GM12878 (cell line): ENCODE measurements at regions not wholly inside any gene's neighbourhood (a gene's known extent, or its start where the extent isn't known, plus 50 kb on each side); places are given as distances from the start of the nearest gene placed in this dataset.

ENCODE experiments used
- ATAC-seq: fragments of 200-7000 bp; cut with Tn5 transposase; 3 replicates; pipeline ENCODE4 v1.9.1; 2020; ENCODE audit warnings: mild to moderate bottlenecking, moderate library complexity
- BruUV-seq: library from RNA; stranded (reverse); fragments of 400-500 nt; replicated peaks from 2 replicates; lab custom pipeline; 2021; lab: Mats Ljungman, UMichigan
- CTCF ChIA-PET: fragments of 300-600 bp; sonication (Branson Sonifier 250); formaldehyde crosslinking; extraction: SDS; loops from one replicate; lab custom pipeline; 2021; ENCODE audit warnings: inconsistent platforms; lab: Yijun Ruan, JAX
- POLR2A ChIA-PET: fragments of 350-600 bp; formaldehyde crosslinking; extraction: SDS; loops from one replicate; lab custom pipeline; 2021; ENCODE audit warnings: inconsistent platforms; lab: Charles Lee
- RAD21 ChIA-PET: fragments of 300-600 bp; sonication (Branson Sonifier 250); formaldehyde crosslinking; loops from one replicate; lab custom pipeline; 2023; ENCODE audit warnings: antibody characterized with exemption; ENCODE audit not compliant: unreplicated experiment; lab: Charles Lee
- SMC1A ChIA-PET: fragments of 300-600 bp; sonication (Branson Sonifier 250); formaldehyde crosslinking; loops from one replicate; lab custom pipeline; 2023; ENCODE audit not compliant: unreplicated experiment, uncharacterized antibody; lab: Charles Lee
- DNase-seq: peaks from one replicate; pipeline ENCODE4 v3.0.0-alpha.2; 2011; ENCODE audit warnings: low read depth, low spot score
- FAIRE-seq: peaks from 3 replicates; lab custom pipeline; 2011; peaks lifted over from hg19 to GRCh38; lab: Jason Lieb, UNC
- H2AFZ ChIP-seq: 2 replicates; pipeline ENCODE4 v1.6.0; 2011; ENCODE audit warnings: low read depth, low read length, control low read depth; ENCODE audit not compliant: control insufficient read depth
- H3K27ac ChIP-seq: 2 replicates; pipeline ENCODE4 v1.5.1; 2011; ENCODE audit warnings: control low read depth; ENCODE audit not compliant: control insufficient read depth, insufficient read depth
- H3K27me3 ChIP-seq, 2 experiments: replicated peaks in 1 of 2; 2 replicates each; pipeline versions ENCODE4 v1.6.0 to v1.6.1; 2011; ENCODE audit warnings: low read length in 1 of 2; ENCODE audit not compliant: control insufficient read depth in 2 of 2, insufficient read depth in 2 of 2
- H3K36me3 ChIP-seq, 2 experiments: 2 replicates each; pipeline ENCODE4 v1.5.1; 2011; ENCODE audit warnings: low read length in 1 of 2; ENCODE audit not compliant: control insufficient read depth in 2 of 2, insufficient read depth in 2 of 2
- H3K4me1 ChIP-seq: 2 replicates; pipeline ENCODE4 v1.6.1; 2011; ENCODE audit warnings: mild to moderate bottlenecking, low read length, moderate library complexity, mixed read lengths; ENCODE audit not compliant: control insufficient read depth, insufficient read depth
- H3K4me2 ChIP-seq: 2 replicates; pipeline ENCODE4 v1.6.0; 2011; ENCODE audit warnings: control low read depth; ENCODE audit not compliant: control insufficient read depth, insufficient read depth
- H3K4me3 ChIP-seq: fragments of 200-600 bp; sonication (generic); 2 replicates; pipeline ENCODE4 v1.5.1; 2016
- H3K79me2 ChIP-seq: 2 replicates; pipeline ENCODE4 v1.6.0; 2011; ENCODE audit warnings: low read length; ENCODE audit not compliant: control insufficient read depth, insufficient read depth
- H3K9ac ChIP-seq: 2 replicates; pipeline ENCODE4 v1.8.0; 2011; ENCODE audit warnings: low read length, control low read depth, mixed read lengths; ENCODE audit not compliant: control insufficient read depth, insufficient read depth
- H3K9me3 ChIP-seq: replicated peaks from 3 replicates; pipeline ENCODE4 v1.5.1; 2011; ENCODE audit warnings: mild to moderate bottlenecking, low read length; ENCODE audit not compliant: control insufficient read depth, insufficient read depth
- H4K20me1 ChIP-seq: 2 replicates; pipeline ENCODE4 v1.6.0; 2011; ENCODE audit not compliant: control insufficient read depth, insufficient read depth
- ASH2L ChIP-seq: fragments of 300-600, 200-600 bp; sonication (generic); IDR thresholded peaks from 2 replicates; pipeline ENCODE4 v1.6.1; 2017; ENCODE audit warnings: low read depth, mild to moderate bottlenecking, borderline replicate concordance
- MTA3 ChIP-seq: IDR thresholded peaks from 2 replicates; pipeline ENCODE4 v1.6.1; 2012; ENCODE audit warnings: low read length, inconsistent platforms, borderline replicate concordance
- MYB ChIP-seq: fragments of 150-350 bp; IDR thresholded peaks from 2 replicates; pipeline ENCODE4 v1.6.1; 2014; ENCODE audit warnings: mild to moderate bottlenecking, low read depth, low read length, borderline replicate concordance
- NFYB ChIP-seq: IDR thresholded peaks from 2 replicates; pipeline ENCODE4 v1.6.1; 2011; ENCODE audit warnings: low read depth, mild to moderate bottlenecking, low read length, improper control_type of control experiment, moderate library complexity; ENCODE audit not compliant: insufficient read depth
- SUZ12 ChIP-seq: fragments of 200-600 bp; sonication (generic); IDR thresholded peaks from one replicate; pipeline ENCODE4 v1.6.1; 2018; ENCODE audit warnings: antibody characterized with exemption, mild to moderate bottlenecking; ENCODE audit not compliant: unreplicated experiment
- YY1 ChIP-seq: IDR thresholded peaks from 2 replicates; pipeline ENCODE4 v1.6.1; 2011; ENCODE audit warnings: low read depth, mild to moderate bottlenecking, low read length
- WGBS: methylation state at CpG from one replicate; pipeline ENCODE4 v1.1.6; 2016; ENCODE audit warnings: low lambda C conversion rate; ENCODE audit not compliant: insufficient replicate concordance, insufficient coverage; ENCODE audit errors: missing lambda C conversion rate; 5-methylcytosine and 5-hydroxymethylcytosine counted together
- in situ Hi-C: fragments of 300-500 bp; cut with MboI; formaldehyde crosslinking; loops from 9 replicates; pipeline ENCODE4 v1.14.3; 2018; ENCODE audit warnings: mixed read lengths
- intact Hi-C: fragments of 100-400 bp; cut with micrococcal nuclease; formaldehyde crosslinking; loops from one replicate; pipeline ENCODE4 v1.14.2; 2022; ENCODE audit not compliant: unreplicated experiment
- TF ChIP-seq, protein P1 (sequence below): IDR thresholded peaks from 2 replicates; pipeline ENCODE4 v1.6.1; 2011; ENCODE audit warnings: borderline replicate concordance, low read depth, mild to moderate bottlenecking, moderate library complexity, low read length; ENCODE audit not compliant: insufficient read depth, poor library complexity, severe bottlenecking
- TF ChIP-seq, protein P2 (sequence below): fragments of 450-650 bp; IDR thresholded peaks from 2 replicates; pipeline ENCODE4 v1.6.1; 2017; ENCODE audit warnings: antibody characterized with exemption, mild to moderate bottlenecking, moderate library complexity

DNA sequence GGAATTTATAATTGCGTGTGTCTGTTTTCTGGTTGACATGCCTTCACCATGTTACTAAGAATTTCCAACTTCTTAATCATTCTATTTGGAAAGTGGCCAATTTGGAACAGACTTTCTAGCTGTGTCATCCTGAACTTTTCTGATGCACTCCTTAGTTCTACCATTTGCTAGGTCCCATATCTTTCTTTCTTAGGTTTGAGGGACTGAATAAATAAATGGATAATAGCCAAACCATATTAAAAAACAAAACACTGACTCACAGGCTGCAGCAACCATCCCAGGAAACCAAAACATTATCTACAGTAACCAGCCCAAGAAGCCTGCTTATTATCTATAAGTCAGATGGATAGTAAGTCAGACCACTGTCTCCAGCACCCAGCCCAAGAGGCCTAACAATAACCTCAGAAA lies 57.5 kb upstream of the PLET1 start:
- H3K9me3 ChIP-seq, result no peaks in the 10 kb centered on the region
- no peaks in the 10 kb centered on the region for H3K79me2 ChIP-seq
- ChIA-PET RAD21 (no interaction called here), SMC1A (no interaction called here), POLR2A (no interaction called here)
- intact Hi-C loops, result no loop called here
- no TSS peak for BruUV-seq
- WGBS, result 76% methylated on average over 1 of the region's 1 CpG
- H2AFZ ChIP-seq, result no peak overlapping the region
- FAIRE-seq, result no peak
- no peak overlapping the region for H3K4me3 ChIP-seq
- TF ChIP-seq MTA3 (no peak), ASH2L (no peak), NFYB (no peak), MYB (no peak), SUZ12 (no peak), YY1 (no peak)
- TF ChIP-seq, protein P1, sequence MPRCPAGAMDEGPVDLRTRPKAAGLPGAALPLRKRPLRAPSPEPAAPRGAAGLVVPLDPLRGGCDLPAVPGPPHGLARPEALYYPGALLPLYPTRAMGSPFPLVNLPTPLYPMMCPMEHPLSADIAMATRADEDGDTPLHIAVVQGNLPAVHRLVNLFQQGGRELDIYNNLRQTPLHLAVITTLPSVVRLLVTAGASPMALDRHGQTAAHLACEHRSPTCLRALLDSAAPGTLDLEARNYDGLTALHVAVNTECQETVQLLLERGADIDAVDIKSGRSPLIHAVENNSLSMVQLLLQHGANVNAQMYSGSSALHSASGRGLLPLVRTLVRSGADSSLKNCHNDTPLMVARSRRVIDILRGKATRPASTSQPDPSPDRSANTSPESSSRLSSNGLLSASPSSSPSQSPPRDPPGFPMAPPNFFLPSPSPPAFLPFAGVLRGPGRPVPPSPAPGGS, result no peak
- TF ChIP-seq, protein P2, sequence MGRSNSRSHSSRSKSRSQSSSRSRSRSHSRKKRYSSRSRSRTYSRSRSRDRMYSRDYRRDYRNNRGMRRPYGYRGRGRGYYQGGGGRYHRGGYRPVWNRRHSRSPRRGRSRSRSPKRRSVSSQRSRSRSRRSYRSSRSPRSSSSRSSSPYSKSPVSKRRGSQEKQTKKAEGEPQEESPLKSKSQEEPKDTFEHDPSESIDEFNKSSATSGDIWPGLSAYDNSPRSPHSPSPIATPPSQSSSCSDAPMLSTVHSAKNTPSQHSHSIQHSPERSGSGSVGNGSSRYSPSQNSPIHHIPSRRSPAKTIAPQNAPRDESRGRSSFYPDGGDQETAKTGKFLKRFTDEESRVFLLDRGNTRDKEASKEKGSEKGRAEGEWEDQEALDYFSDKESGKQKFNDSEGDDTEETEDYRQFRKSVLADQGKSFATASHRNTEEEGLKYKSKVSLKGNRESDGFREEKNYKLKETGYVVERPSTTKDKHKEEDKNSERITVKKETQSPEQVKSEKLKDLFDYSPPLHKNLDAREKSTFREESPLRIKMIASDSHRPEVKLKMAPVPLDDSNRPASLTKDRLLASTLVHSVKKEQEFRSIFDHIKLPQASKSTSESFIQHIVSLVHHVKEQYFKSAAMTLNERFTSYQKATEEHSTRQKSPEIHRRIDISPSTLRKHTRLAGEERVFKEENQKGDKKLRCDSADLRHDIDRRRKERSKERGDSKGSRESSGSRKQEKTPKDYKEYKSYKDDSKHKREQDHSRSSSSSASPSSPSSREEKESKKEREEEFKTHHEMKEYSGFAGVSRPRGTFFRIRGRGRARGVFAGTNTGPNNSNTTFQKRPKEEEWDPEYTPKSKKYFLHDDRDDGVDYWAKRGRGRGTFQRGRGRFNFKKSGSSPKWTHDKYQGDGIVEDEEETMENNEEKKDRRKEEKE, result no peak
- TF ChIP-seq, all 136 proteins: peak for 0
- no peaks in the 10 kb centered on the region for H3K4me1 ChIP-seq
- H3K9ac ChIP-seq, result no peak overlapping the region
- CTCF ChIA-PET, result no interaction called here
- H3K36me3 ChIP-seq, result no peaks in the 10 kb centered on the region
- H3K27ac ChIP-seq, result no peak overlapping the region
- H4K20me1 ChIP-seq, result no peaks in the 10 kb centered on the region
- H3K4me2 ChIP-seq, result no peak overlapping the region
- no peaks in the 10 kb centered on the region for H3K27me3 ChIP-seq
- DNase-seq, result no peak
- ATAC-seq, result no peak
- in situ Hi-C loops, result no loop called here
